Body of pancreas (tissue), 4 donors: ENCODE measurements at regions not wholly inside any gene's neighbourhood (a gene's known extent, or its start where the extent isn't known, plus 50 kb on each side); places are given as distances from the start of the nearest gene placed in this dataset.

ENCODE experiments used
- CTCF ChIP-seq, 7 experiments: fragments of 450-650 bp in 4 of 7; fragments of 200-600 bp in 3 of 7; sonication (generic) in 3 of 7; IDR thresholded peaks; one replicate each; pipeline ENCODE4 v1.5.1; 2016 to 2019; ENCODE audit warnings: antibody characterized with exemption in 7 of 7
- POLR2A ChIP-seq, 3 donors: fragments of 450-650 bp; IDR thresholded peaks; one replicate each; pipeline ENCODE4 v1.6.1; 2016; ENCODE audit warnings: antibody characterized with exemption in 3 of 3, mild to moderate bottlenecking in 2 of 3

- no peak for TF ChIP-seq CTCF (IDR thresholded peaks at IDR 0.05)
- no peak for TF ChIP-seq POLR2A (IDR thresholded peaks at IDR 0.05)
Measured at GRCh38 chr3:124223853-124224252, 231.9 kb upstream of the ROPN1 start.
